Fibroblast of villous mesenchyme (primary cell): ENCODE measurements at regions not wholly inside any gene's neighbourhood (a gene's known extent, or its start where the extent isn't known, plus 50 kb on each side); places are given as distances from the start of the nearest gene placed in this dataset.

Experiments used
- DNase-seq: peaks from one replicate; pipeline ENCODE4 v3.0.0-alpha.2; 2010; ENCODE audit warnings: low read depth
- H3K4me3 ChIP-seq: 2 replicates; pipeline ENCODE4 v1.5.1; 2011; ENCODE audit warnings: low read depth, mild to moderate bottlenecking, low read length
- TF ChIP-seq, protein P1 (sequence below): IDR thresholded peaks from 2 replicates; pipeline ENCODE4 v1.5.1; 2012; ENCODE audit warnings: low read depth, mild to moderate bottlenecking, low read length; ENCODE audit not compliant: insufficient read depth

GRCh38 chr6:156126535-156126934 is 650.6 kb upstream of the ARID1B start:
- TF ChIP-seq, protein P1, sequence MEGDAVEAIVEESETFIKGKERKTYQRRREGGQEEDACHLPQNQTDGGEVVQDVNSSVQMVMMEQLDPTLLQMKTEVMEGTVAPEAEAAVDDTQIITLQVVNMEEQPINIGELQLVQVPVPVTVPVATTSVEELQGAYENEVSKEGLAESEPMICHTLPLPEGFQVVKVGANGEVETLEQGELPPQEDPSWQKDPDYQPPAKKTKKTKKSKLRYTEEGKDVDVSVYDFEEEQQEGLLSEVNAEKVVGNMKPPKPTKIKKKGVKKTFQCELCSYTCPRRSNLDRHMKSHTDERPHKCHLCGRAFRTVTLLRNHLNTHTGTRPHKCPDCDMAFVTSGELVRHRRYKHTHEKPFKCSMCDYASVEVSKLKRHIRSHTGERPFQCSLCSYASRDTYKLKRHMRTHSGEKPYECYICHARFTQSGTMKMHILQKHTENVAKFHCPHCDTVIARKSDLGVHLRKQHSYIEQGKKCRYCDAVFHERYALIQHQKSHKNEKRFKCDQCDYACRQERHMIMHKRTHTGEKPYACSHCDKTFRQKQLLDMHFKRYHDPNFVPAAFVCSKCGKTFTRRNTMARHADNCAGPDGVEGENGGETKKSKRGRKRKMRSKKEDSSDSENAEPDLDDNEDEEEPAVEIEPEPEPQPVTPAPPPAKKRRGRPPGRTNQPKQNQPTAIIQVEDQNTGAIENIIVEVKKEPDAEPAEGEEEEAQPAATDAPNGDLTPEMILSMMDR: no peak
- no peak overlapping the region for H3K4me3 ChIP-seq
- DNase-seq: no peak

DNA sequence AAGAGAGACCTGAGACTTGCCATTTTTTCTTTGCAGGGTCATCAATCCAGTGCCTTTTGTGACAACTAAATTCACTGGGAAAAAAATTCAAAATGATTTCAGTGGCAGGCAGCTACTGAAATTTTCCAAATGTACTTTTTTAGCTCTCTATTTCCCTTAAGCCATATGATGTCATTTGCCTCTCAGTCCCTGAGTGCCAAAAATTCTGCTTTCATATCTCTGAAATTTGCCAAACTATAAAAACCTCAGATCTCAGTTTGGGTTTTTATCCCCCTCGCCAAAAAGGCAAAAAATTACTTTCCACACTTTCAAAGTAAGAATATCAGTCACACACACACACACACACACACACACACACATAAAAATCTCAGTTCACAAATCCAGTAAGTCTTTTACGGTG is 651.3 kb upstream of the ARID1B start:
- no peak for DNase-seq
- TF ChIP-seq, protein P1: no peak
- H3K4me3 ChIP-seq: no peak overlapping the region

GRCh38 chr6:156123731-156124130 is 653.4 kb upstream of the ARID1B start:
- TF ChIP-seq, protein P1: no peak
- H3K4me3 ChIP-seq: no peak overlapping the region
- DNase-seq: no peak

DNA sequence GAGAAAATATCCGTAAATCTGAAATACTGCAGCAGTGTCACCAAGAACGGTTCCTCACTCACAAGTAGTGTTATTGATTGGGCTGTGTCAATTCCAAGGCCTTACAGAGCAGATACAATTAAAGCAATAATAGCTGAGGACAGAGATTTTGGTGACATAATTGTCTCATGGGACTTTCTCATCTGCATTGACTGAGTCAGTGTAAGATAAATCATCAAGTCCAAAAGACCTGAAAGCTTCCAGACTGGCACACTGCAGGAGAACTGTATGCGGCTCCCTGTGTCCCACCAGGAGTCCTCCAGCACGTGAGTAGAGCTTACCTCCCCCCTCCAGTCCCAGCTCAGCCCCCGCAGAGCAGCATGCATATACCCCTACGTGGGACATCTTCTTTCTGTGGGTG is 655.2 kb upstream of the ARID1B start:
- TF ChIP-seq, protein P1: no peak
- H3K4me3 ChIP-seq: no peak overlapping the region
- DNase-seq: no peak

DNA sequence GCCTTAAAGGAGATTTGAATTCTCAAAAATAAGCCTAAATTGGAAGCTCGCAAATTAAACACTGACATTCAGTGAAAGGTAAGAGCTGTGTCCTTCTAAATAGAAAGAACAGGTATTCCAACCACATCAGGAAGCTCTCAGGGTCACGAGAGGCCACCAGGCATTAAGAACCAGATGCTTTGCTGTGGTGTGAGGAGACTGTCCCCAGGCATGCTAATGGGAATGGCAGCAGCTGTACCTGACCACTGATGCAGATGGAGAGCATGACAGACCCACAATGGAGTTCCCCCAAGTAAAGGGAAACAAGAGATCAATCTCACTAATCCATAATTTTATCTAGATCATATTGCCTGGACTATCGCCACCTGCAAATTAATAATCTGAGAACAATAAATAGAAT is 658.9 kb upstream of the NOX3 start:
- TF ChIP-seq, protein P1: no peak
- DNase-seq: no peak
- H3K4me3 ChIP-seq: no peak overlapping the region

DNA sequence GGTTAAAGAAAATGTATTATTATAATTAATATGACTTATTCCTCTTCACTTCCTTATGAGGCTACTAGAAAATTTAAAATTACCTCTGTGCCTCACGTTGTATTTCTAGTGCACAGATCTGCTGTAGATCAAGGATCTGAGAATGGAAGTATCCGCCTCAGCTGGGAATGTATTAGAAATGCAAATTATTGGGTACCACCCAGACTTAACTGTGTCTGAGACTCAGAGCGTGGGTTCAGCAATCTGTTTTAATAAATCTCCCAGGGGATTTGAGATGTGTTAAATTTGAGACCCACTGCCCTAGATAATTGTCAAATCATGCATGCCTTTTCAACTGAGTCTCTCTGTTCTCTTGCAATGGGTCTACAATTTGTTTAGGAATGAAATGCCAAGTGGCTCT is 658.0 kb upstream of the NOX3 start:
- TF ChIP-seq, protein P1: no peak
- no peak overlapping the region for H3K4me3 ChIP-seq
- no peak for DNase-seq

- TF ChIP-seq, protein P1: no peak
- H3K4me3 ChIP-seq: no peak overlapping the region
- DNase-seq: no peak
Observed at GRCh38 chr6:156111913-156112312, 656.3 kb upstream of the NOX3 start.
